GM18868 (cell line): ENCODE measurements at regions not wholly inside any gene's neighbourhood (a gene's known extent, or its start where the extent isn't known, plus 50 kb on each side); places are given as distances from the start of the nearest gene placed in this dataset.

Experiments
- ATAC-seq: cut with Tn5 transposase; IDR thresholded peaks from one replicate; pipeline ENCODE4 v1.9.1; 2021; ENCODE audit warnings: mild to moderate bottlenecking, moderate library complexity; ENCODE audit not compliant: unreplicated experiment

DNA sequence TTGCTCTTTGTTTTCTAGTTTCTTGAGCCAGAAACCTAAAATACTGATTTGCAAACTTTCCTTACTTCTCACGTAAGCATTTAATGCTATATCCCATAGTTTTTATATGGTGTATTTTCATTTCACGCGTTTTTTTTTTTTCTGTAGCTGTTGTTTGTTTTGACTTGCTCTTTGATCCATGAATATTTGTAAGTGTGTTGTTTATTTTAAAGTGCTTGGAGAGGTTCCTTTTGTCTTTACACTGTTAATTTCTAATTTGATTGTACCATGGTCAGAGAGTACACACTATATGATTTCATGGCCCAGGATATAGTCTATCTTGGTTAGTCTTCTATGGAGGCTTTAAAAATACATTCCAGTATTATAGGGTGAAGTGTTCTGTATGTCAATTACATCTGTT, 84.8 kb upstream of the RNF217 start:
- ATAC-seq: no peak

DNA sequence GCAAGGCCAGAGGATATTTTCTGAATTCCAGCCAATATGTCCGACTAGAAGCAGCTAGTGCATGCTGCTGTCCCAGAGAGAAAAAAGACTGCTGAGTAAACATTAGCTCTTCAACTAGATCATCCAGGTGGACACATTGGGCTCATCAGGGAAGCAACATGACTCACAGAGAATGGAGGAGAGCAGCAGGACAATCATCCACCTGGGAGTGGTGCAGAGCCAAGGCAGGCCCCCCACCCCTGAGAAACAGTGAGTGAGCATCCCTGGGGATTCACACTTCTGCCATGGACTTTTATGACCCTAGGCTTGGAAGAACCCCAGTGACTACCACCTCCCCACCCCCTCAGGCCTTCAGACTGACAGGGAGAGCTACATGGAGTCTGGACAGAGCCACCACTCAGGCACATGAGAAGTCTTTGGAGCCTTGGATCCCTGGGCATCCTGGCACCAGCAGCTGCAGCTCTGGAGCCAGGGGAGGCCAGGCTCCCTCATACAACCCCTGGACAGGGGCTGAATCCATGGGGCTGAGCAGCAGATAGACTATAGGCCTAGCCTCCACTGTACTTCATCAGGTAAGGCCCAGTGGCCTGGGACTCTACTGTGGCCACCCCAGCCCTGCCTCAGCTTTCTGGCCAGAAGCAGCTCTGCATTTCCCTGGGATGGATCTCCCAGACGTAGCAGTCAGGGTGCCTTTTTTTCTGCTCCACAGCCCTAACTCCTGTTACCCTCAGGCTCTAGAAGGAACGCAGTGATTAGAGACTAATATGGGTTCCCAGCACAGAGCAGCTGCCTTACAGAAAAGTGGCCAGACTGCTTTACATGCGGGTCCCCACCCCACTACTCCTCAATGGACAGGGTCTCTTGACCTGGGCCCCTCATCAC, 82.9 kb upstream of the RNF217 start:
- no peak for ATAC-seq

DNA sequence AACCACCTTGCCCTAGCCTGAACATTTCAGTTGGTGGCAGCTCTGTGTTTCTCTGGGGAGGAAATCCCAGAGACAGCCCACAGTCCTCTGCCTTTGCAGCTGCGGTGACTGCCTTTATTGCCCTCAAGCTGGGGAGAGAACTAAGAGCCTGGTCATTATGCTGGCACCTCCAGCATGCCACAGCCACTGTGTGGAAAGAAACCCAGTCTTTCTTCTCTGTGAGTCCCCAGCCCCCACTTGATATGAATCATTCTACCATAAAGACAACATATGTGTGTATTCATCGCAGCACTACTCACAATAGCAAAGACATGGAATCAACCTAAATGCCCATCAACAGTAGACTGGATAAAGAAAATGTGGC, 82.3 kb upstream of the RNF217 start:
- no peak for ATAC-seq

DNA sequence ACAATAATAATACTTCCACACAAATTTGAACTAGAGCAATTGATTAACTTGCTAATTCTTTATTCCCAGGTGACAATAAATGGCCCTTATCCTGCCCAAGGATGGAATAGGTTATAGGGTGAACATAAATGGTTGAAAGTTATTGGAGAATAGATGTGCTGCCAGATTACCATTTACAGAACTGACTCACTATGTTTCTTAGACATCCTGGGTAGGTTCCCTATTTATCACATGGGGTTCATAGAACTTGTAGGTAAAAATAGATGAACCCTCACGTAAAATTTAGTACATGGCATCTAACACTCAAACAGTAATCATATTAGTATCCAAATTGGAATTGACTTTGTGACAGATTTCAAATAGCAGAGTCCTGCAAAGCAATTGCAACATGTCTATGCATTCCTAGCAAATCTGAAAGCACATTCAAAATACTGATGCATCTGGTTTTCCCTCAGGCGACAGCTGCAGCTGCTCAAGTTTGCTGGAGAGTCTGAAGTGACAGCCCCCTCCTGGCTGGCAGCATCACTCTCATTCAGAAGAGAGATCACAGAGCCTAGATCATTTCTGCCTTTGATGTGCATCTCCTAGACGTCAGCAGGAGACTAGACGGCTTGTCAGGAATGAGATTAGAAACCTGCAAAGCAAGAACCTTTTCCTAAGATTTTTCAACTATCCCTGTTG, 80.2 kb upstream of the RNF217 start:
- ATAC-seq: peak; percentile 47

DNA sequence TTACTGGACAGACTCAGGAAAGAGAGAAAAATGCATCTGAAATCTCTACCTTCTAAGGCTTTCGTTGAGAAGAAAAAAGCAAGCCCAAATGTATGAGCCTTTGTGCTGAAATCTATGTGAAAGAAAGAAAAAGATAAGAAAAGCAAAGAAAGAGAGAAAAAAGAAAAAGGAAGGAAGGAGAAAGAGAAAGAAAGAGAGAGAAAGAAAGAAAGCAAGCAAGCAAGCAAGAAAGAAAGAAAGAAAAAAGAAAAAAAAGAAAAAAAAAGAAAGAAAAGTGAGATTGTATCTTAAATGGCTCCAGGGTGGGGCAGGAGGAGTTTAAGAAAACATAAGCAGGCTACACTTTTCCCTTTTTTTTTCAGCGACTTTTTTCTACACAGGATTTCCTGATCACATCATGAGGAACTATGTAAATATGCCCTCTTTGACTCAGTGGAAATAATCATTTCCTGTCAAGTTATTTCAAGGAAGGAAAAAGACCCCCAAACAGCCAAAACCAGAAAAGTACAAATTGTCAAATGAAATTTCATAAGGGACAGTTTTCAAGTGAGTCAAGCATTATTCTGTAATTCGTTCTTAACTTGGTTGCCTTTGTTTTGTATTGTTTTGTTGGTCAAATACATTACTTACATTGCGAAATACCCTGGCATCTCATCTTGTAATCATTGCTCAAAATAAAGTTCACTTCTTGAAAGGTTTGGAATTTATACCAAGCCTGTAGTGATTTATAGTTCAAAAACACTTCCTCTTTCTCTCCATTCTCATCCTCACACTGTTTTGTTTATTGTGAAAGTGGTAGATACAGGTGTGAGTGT, 79.5 kb upstream of the RNF217 start:
- ATAC-seq: no peak

DNA sequence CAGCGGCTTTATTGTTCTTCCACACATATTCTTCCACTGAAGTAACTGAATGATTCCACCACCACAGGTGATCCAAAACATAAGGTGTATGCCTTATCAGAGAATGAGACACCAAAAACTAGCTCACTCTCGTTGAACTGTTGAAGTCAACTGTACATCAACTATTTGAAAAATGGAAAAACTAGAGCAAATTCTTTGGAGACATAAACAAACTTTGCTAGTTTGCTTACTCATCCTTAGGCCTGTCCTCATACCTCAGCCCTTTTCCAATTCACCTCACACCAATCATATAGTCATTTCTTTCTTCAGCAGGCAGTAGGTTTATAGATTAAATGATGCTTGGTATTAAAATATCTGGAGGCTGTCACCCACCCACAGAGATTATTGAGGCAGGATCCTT, 77.1 kb upstream of the RNF217 start:
- no peak for ATAC-seq

DNA sequence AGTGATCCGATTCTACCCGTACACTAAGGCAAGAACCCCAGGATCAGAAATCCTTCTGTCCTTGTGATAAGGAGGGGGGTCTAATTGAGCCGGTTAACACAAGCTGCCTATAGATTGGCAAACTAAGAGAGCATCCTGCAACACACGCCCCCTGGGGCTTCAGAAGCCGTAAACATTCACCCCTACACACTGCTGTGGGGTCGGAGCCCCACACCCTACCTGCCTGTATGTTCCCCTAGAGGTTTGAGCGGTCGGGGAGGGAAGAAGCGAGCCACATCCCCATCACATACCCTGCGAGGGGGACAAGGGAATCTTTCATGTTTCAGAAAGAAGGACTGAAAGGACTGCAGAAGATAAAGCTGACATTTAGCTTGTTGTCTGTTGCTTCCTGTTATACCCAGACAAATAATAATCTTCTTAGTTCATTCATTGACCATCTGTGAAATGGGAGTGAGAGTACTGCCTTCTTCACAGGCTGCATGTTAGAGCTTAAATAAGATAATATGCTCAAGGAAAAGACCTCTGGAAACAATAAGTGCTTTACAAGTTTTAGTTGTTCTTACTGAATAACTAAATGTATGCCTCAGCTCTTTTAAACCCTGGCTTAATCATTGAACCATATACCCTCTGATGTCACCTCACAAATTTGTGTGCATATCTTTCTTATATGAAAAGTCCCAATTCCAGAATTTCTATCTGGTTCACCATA, 74.2 kb upstream of the RNF217 start:
- peak; percentile 14 for ATAC-seq

DNA sequence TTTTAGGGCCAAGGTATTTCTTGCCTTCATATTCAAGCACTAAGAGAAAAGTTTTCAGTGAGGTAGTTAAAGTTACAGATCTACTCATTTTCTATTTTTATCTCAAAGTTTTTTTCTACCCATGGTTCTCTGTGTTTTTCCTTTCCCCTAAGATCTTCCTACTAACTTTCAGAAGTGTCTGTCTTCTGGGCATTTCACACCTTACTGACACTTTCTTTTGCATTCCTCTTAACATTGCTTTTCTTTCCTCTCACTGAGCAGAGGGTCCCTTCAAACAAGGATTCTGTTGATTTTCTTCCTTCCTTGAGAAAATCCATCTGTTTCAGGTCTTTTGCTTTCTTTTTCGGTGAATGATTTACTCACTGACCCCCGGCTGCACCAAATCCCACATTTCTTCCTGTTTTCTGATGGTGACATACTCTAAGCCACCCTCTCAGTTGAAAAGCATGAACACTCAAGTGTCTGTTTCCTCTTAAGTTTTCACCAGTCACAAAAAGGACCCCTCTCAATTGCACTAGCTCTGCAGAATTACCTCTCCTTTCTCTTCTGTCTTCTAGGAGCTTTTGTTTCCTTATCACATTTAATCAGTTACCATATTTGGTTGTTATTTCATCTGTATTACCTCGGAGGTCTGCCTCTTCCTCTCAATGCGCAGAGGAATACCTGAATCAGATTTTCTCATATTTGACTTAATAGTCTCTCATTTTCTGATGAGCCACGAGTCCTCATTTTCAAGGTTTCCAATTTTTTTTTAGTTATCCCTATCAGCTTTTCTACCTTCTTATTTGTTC, 73.5 kb upstream of the RNF217 start:
- ATAC-seq: peak; percentile 45

DNA sequence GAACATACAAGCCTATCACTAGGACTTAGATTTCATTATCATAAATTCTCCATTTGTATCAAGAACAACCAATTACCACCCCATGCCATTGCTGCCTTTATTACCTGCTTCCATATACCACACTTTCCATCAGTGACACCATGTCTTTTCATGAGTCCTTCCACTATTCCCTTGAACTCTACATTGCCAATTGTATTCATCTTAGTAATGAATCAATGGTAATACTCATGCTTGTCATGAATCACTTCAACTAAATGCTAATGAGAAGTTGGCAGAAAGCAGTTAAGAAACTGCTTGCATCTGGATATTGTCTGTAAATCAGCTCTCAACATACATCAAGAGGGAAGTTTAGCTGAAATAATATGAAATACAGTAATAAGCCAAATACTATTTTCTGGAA, 61.2 kb upstream of the RNF217 start:
- ATAC-seq: no peak

DNA sequence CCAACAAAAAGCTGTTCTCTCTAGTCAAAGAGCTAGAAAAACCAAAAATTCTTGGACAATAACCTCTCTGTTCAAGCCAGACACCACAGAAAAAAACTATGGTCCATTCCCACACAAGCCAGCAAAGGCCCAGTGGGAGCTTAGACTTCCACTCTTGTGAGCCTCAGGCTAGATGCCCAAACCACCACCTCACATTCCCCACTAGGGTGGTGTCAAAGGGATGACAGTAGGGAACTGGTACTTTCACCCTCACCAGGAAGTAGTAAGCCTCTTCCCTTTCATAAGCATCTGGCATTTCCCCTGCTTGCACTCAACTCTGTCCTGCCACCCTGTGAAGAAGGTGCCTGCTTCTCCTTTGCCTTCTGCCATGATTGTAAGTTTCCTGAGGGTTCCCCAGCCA, 58.4 kb upstream of the RNF217 start:
- ATAC-seq: no peak

DNA sequence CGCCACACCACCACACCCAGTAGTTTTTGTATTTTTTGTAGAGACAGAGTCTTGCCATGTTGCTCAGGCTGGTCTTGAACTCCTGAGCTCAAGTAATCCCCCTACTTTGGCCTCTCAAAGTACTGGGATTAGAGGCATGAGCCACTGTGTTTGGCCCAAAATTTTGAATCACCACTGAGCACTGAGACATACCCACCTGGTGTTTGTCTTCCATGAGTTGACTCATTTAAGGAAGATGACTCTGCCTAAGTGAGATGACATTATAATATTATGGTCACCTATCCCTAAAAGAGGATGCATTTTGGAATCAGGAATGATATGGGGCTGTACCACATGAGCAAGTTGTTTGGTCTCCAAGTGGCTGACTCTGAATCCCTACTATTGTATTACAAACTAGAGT, 54.6 kb upstream of the RNF217 start:
- no peak for ATAC-seq
